ENCODE measurements at regions not wholly inside any gene's neighbourhood (a gene's known extent, or its start where the extent isn't known, plus 50 kb on each side); places are given as distances from the start of the nearest gene placed in this dataset.
"Not testable (repeated sequence)": the region's sequence is repeated elsewhere in the genome, so short reads cannot be mapped to it uniquely, and the experiment has no call there.

- no peaks in the 10 kb centered on the region for H3K9me3 ChIP-seq
- no peak for DNase-seq
- H3K36me3 ChIP-seq (ENCODE audit: low read depth), result no peaks in the 10 kb centered on the region
- no peak for TF ChIP-seq CTCF (IDR thresholded peaks at IDR 0.05)
- H3K4me3 ChIP-seq, result no peak overlapping the region
- intact Hi-C loops (cut with DNase I, micrococcal nuclease), result no loop called here
- no peak for ATAC-seq
- H3K4me1 ChIP-seq (ENCODE audit: low read depth), result no peaks in the 10 kb centered on the region
Observed at GRCh38 chr9:82865524-82865923, 197.4 kb downstream of the RASEF start.

DNA sequence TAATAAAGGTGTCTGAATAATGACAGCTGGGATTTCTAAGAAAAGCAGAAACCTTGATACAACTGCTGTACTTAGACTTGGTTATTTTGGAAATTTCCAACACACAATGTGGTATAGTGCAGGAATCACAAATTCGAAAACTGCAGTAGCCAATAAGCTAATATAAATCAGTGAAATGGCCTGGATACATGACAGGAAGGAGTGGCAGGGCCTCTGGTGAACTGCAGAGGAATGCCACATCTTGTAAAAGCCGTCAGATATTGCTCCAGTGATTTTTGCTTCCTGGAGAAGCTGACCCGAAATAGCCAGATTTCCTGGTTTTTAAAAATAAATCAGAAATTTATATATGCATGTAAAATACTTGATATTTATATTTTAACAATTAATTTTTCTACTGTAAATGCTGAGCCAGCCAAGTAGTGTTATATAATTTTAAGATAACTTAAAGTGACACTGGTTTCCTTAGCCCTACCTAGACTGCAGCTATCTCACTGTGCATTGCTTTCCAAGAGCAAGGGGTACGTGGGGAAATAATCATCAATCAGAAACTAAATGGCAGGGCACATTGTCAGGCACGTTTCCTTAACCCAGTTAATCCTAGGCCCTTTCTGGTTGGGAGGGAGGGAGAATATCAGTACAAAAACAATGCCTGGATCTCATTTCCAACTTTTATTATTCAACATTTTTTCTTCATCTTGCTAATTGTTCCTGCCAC, 182.4 kb downstream of the RASEF start:
- ATAC-seq (peak; percentile 73), DNase-seq (peak in 1 of 3 donors; percentile 24)
- no peak overlapping the region for H3K4me3 ChIP-seq
- intact Hi-C loops (cut with DNase I, micrococcal nuclease), result no loop called here
- H3K9me3 ChIP-seq, result no peaks in the 10 kb centered on the region
- no peak for TF ChIP-seq CTCF (IDR thresholded peaks at IDR 0.05)
- H3K36me3 ChIP-seq (ENCODE audit: low read depth), result no peaks in the 10 kb centered on the region
- H3K4me1 ChIP-seq (ENCODE audit: low read depth), result no peaks in the 10 kb centered on the region

DNA sequence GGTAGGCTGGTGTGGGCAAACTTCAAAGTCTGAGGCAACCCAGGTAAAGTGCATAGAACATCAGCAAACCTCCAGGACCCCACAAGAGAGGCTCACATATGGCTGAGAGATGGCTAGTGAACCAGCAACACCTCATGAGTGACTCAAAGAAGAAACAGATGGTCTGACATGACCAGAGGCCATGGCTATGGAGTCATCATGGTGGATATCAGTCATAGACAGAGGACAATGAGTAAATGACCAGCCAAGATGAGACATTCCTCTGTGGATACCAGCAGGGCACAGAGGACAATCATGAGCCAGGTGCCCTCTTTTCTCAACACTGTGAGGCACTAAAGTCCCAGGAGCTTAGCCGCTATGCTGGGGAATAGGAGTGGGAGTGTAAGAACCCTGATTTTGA, 180.8 kb downstream of the RASEF start:
- H3K4me3 ChIP-seq, result no peak overlapping the region
- no peaks in the 10 kb centered on the region for H3K9me3 ChIP-seq
- no peak for TF ChIP-seq CTCF (IDR thresholded peaks at IDR 0.05)
- no peak for ATAC-seq
- no peak for DNase-seq
- H3K36me3 ChIP-seq (ENCODE audit: low read depth), result no peaks in the 10 kb centered on the region
- intact Hi-C loops (cut with DNase I, micrococcal nuclease), result no loop called here
- H3K4me1 ChIP-seq (ENCODE audit: low read depth), result no peaks in the 10 kb centered on the region

GRCh38 chr9:82882748-82883147, 180.2 kb downstream of the RASEF start:
- ATAC-seq (no peak), DNase-seq (no peak)
- Histone ChIP-seq H3K9me3 (no peaks in the 10 kb centered on the region), H3K4me1 (ENCODE audit: low read depth) (no peaks in the 10 kb centered on the region), H3K36me3 (ENCODE audit: low read depth) (no peaks in the 10 kb centered on the region), H3K4me3 (no peak overlapping the region)
- no peak for TF ChIP-seq CTCF (IDR thresholded peaks at IDR 0.05)
- intact Hi-C loops (cut with DNase I, micrococcal nuclease), result no loop called here

GRCh38 chr9:82883436-82883835, 179.5 kb downstream of the RASEF start:
- Histone ChIP-seq H3K4me3 (no peak overlapping the region), H3K36me3 (ENCODE audit: low read depth) (no peaks in the 10 kb centered on the region), H3K4me1 (ENCODE audit: low read depth) (no peaks in the 10 kb centered on the region), H3K9me3 (no peaks in the 10 kb centered on the region)
- TF ChIP-seq CTCF (IDR thresholded peaks at IDR 0.05), result no peak
- intact Hi-C loops (cut with DNase I, micrococcal nuclease), result no loop called here
- no peak for ATAC-seq
- no peak for DNase-seq

DNA sequence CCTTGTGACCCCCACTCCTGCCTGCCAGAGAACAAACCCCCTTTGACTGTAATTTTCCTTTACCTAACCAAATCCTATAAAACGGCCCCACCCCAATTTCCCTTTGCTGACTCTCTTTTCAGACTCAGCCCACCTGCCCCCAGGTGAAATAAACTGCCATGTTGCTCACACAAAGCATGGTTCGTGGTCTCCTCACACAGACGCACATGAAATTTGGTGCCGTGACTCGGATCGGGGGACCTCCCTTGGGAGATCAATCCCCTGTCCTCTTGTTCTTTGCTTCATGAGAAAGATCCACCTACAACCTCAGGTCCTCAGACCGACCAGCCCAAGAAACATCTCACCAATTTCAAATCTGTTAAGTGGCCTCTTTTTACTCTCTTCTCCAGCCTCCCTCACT, 179.0 kb downstream of the RASEF start:
- DNase-seq; intact Hi-C loops (cut with DNase I, micrococcal nuclease); H3K36me3 ChIP-seq (ENCODE audit: low read depth); ATAC-seq; H3K9me3 ChIP-seq; H3K4me1 ChIP-seq (ENCODE audit: low read depth); H3K4me3 ChIP-seq: not testable (repeated sequence)
